ENCODE measurements at regions not wholly inside any gene's neighbourhood (a gene's known extent, or its start where the extent isn't known, plus 50 kb on each side); places are given as distances from the start of the nearest gene placed in this dataset.

- H3K27ac ChIP-seq (ENCODE audit: low read depth, low read length) = no peak overlapping the region
- FAIRE-seq = no peak
- CTCF ChIA-PET (ENCODE audit: partially characterized antibody) = no interaction called here
These were observed 253.2 kb downstream of the CYRIA start for GRCh38 chr2:16412321-16413030.

More at GRCh38 chr2:16412321-16413030, 253.2 kb downstream of the CYRIA start:
- no peak overlapping the region for H3K4me3 ChIP-seq (ENCODE audit: extremely low read depth in 1 of 4, insufficient read depth in 2 of 4, low read depth in 3 of 4, low read length in 4 of 4)
- H3K9ac ChIP-seq (replicated peaks in 1 of 4; ENCODE audit: extremely low read depth in 1 of 4, low read depth in 3 of 4, low read length in 3 of 4) = no peak overlapping the region
- no peak overlapping the region for H4K5ac ChIP-seq (ENCODE audit: insufficient read length, low read depth, low read length)
- no peak overlapping the region for H2BK12ac ChIP-seq (ENCODE audit: low read depth, low read length)
- H3K79me2 ChIP-seq (ENCODE audit: control insufficient read depth in 1 of 2, insufficient read depth in 2 of 2, low read length in 2 of 2) = no peaks in the 10 kb centered on the region
- H2BK5ac ChIP-seq (ENCODE audit: low read depth, low read length) = no peak overlapping the region
- no peak overlapping the region for H2BK120ac ChIP-seq (replicated peaks; ENCODE audit: low read depth, low read length)
- WGBS, 2 experiments (ENCODE audit: extremely low coverage in 1 of 2, insufficient coverage in 1 of 2, insufficient read length in 1 of 2, insufficient replicate concordance in 2 of 2, low coverage in 1 of 2, low lambda C conversion rate in 2 of 2, missing lambda C conversion rate in 1 of 2) = 86% methylated on average over 2 of the region's 2 CpGs; no CpG with 5 or more reads in 1 of the 2 experiments
- no peak overlapping the region for H3K14ac ChIP-seq (ENCODE audit: insufficient read length)
- no peak overlapping the region for H3K18ac ChIP-seq (ENCODE audit: extremely low read depth, low read length)
- H4K8ac ChIP-seq (ENCODE audit: extremely low read depth, insufficient read depth, low read length) = no peak overlapping the region
- no peaks in the 10 kb centered on the region for H3K4me1 ChIP-seq (replicated peaks in 1 of 4; ENCODE audit: control insufficient read depth in 3 of 4, insufficient read depth in 4 of 4, low read length in 3 of 4)
- POLR2A ChIA-PET (ENCODE audit: partially characterized antibody) = no interaction called here
- no peak overlapping the region for H2BK20ac ChIP-seq (ENCODE audit: low read length)
- TF ChIP-seq NANOG (IDR thresholded peaks at IDR 0.05; ENCODE audit: insufficient read depth, low read depth, low read length, poor library complexity, severe bottlenecking) (no peak), POU5F1 (IDR thresholded peaks at IDR 0.05; ENCODE audit: low read depth, low read length) (no peak), TAF7 (optimal IDR thresholded peaks at IDR 0.05; ENCODE audit: borderline replicate concordance, low read depth, low read length) (no peak)
- H3K56ac ChIP-seq (replicated peaks; ENCODE audit: insufficient read length, low read depth, low read length) = no peak overlapping the region
- no peak overlapping the region for H3K4ac ChIP-seq (replicated peaks; ENCODE audit: insufficient read length, low read depth, low read length)
- H4K20me1 ChIP-seq (replicated peaks in 1 of 2; ENCODE audit: control insufficient read depth in 1 of 2, insufficient read depth in 2 of 2, low read length in 2 of 2) = peaks cover 0 to 2% of the 10 kb centered on the region in 2 experiments
- peaks cover 0 to 1% (median 0%) of the 10 kb centered on the region in 4 experiments; a peak in 1 of 7 replicates for H3K27me3 ChIP-seq (replicated peaks in 1 of 4; ENCODE audit: control insufficient read depth in 3 of 4, extremely low read depth in 1 of 4, insufficient read depth in 3 of 4, low read length in 3 of 4)
- no peaks in the 10 kb centered on the region for H3K9me3 ChIP-seq (ENCODE audit: insufficient read depth in 2 of 2, low read depth in 1 of 2, low read length in 1 of 2)
- no peaks in the 10 kb centered on the region for H3K79me1 ChIP-seq (ENCODE audit: low read depth, low read length)
- H3K36me3 ChIP-seq (ENCODE audit: control insufficient read depth in 2 of 4, insufficient read depth in 4 of 4, low read length in 3 of 4) = no peaks in the 10 kb centered on the region
- no peak overlapping the region for H2BK15ac ChIP-seq (ENCODE audit: low read length)
- no peak overlapping the region for H2AFZ ChIP-seq (ENCODE audit: low read length)
- no peak overlapping the region for H3K4me2 ChIP-seq (ENCODE audit: insufficient read depth in 1 of 2, low read depth in 2 of 2, low read length in 2 of 2)
- H3K23me2 ChIP-seq (ENCODE audit: low read depth, low read length) = peaks cover 4% of the 10 kb centered on the region; the same call in 1 of the 2 replicates
- DNase-seq (ENCODE audit: low read depth in 1 of 2, low spot score in 2 of 2) = no peak
- H2AK5ac ChIP-seq (ENCODE audit: low read depth, low read length) = no peak overlapping the region
- no peak overlapping the region for H3K23ac ChIP-seq (ENCODE audit: insufficient read length)
- H4K91ac ChIP-seq (replicated peaks; ENCODE audit: insufficient read length, low read length) = no peak overlapping the region

Measured in H1 (cell line).